H1 (cell line): ENCODE measurements at regions not wholly inside any gene's neighbourhood (a gene's known extent, or its start where the extent isn't known, plus 50 kb on each side); places are given as distances from the start of the nearest gene placed in this dataset.

Experiments used
- CTCF ChIA-PET: fragments of 300-600 bp; sonication (Branson Sonifier 250); formaldehyde crosslinking; loops from one replicate; lab custom pipeline; 2021; ENCODE audit not compliant: partially characterized antibody; lab: Charles Lee
- POLR2A ChIA-PET: fragments of 300-600 bp; sonication (Branson Sonifier 250); formaldehyde crosslinking; loops from one replicate; lab custom pipeline; 2021; ENCODE audit warnings: inconsistent platforms; ENCODE audit not compliant: partially characterized antibody; lab: Charles Lee
- DNase-seq, 2 experiments: peaks; one replicate each; pipeline versions ENCODE4 v3.0.0 to v3.0.0-alpha.2; 2010 to 2022; ENCODE audit warnings: low spot score in 2 of 2, low read depth in 1 of 2, mixed read lengths in 1 of 2
- FAIRE-seq: peaks from 2 replicates; lab custom pipeline; 2011; peaks lifted over from hg19 to GRCh38; lab: Jason Lieb, UNC
- H2AFZ ChIP-seq: 2 replicates; pipeline ENCODE4 v1.8.1; 2012; ENCODE audit warnings: low read length, inconsistent platforms
- H2AK5ac ChIP-seq: 2 replicates; pipeline ENCODE4 v1.6.1; 2013; ENCODE audit warnings: low read depth, low read length
- H2BK120ac ChIP-seq: replicated peaks from 2 replicates; pipeline ENCODE3; 2013; ENCODE audit warnings: low read depth, low read length, inconsistent platforms
- H2BK12ac ChIP-seq: 2 replicates; pipeline ENCODE4 v1.6.1; 2013; ENCODE audit warnings: low read depth, low read length
- H2BK15ac ChIP-seq: 2 replicates; pipeline ENCODE4 v1.6.1; 2013; ENCODE audit warnings: low read length
- H2BK20ac ChIP-seq: 2 replicates; pipeline ENCODE4 v1.6.1; 2013; ENCODE audit warnings: low read length
- H2BK5ac ChIP-seq: 2 replicates; pipeline ENCODE4 v1.6.1; 2013; ENCODE audit warnings: low read depth, low read length
- H3K14ac ChIP-seq: 2 replicates; pipeline ENCODE4 v1.6.1; 2013; ENCODE audit warnings: inconsistent platforms; ENCODE audit not compliant: insufficient read length
- H3K18ac ChIP-seq: 2 replicates; pipeline ENCODE4 v1.6.1; 2013; ENCODE audit warnings: low read length; ENCODE audit errors: extremely low read depth
- H3K23ac ChIP-seq: 2 replicates; pipeline ENCODE4 v1.6.1; 2013; ENCODE audit warnings: inconsistent platforms; ENCODE audit not compliant: insufficient read length
- H3K23me2 ChIP-seq: 2 replicates; pipeline ENCODE4 v1.6.1; 2013; ENCODE audit warnings: low read depth, low read length
- H3K27ac ChIP-seq: 2 replicates; pipeline ENCODE4 v1.6.1; 2011; ENCODE audit warnings: low read depth, low read length, inconsistent platforms
- H3K27me3 ChIP-seq, 4 experiments: replicated peaks in 1 of 4; 1 replicate in 1 of 4; 2 replicates in 3 of 4; pipeline versions ENCODE4 v1.6.1 to v1.8.1; 2011 to 2013; ENCODE audit warnings: low read length in 3 of 4, mild to moderate bottlenecking in 3 of 4, inconsistent platforms in 2 of 4, mixed read lengths in 2 of 4, moderate library complexity in 1 of 4; ENCODE audit not compliant: control insufficient read depth in 3 of 4, insufficient read depth in 3 of 4; ENCODE audit errors: extremely low read depth in 1 of 4
- H3K36me3 ChIP-seq, 4 experiments: 2 replicates each; pipeline versions ENCODE4 v1.6.1 to v1.8.1; 2011 to 2013; ENCODE audit warnings: mild to moderate bottlenecking in 4 of 4, low read length in 3 of 4, moderate library complexity in 2 of 4, control low read depth in 1 of 4, inconsistent platforms in 1 of 4; ENCODE audit not compliant: insufficient read depth in 4 of 4, control insufficient read depth in 2 of 4
- H3K4ac ChIP-seq: replicated peaks from 2 replicates; pipeline ENCODE3; 2013; ENCODE audit warnings: low read length, low read depth, mixed read lengths, inconsistent platforms; ENCODE audit not compliant: insufficient read length
- H3K4me1 ChIP-seq, 4 experiments: replicated peaks in 1 of 4; 1 replicate in 1 of 4; 2 replicates in 3 of 4; pipeline versions ENCODE4 v1.6.1 to v1.8.1; 2011 to 2013; ENCODE audit warnings: low read length in 3 of 4, inconsistent platforms in 2 of 4, mixed read lengths in 1 of 4; ENCODE audit not compliant: insufficient read depth in 4 of 4, control insufficient read depth in 3 of 4
- H3K4me2 ChIP-seq, 2 experiments: 2 replicates each; pipeline versions ENCODE4 v1.6.1 to v1.8.1; 2011 to 2013; ENCODE audit warnings: low read depth in 2 of 2, low read length in 2 of 2, control low read depth in 1 of 2, inconsistent platforms in 1 of 2, mild to moderate bottlenecking in 1 of 2; ENCODE audit not compliant: insufficient read depth in 1 of 2
- H3K4me3 ChIP-seq, 4 experiments: fragments of 200-600, 300-600 bp in 1 of 4; sonication (generic), shearing (Covaris generic), sonication (Bioruptor Twin) in 1 of 4; 2 replicates each; pipeline versions ENCODE4 v1.5.1 to v1.8.1; 2011 to 2016; ENCODE audit warnings: low read length in 4 of 4, low read depth in 3 of 4, control low read depth in 2 of 4, inconsistent platforms in 2 of 4, mild to moderate bottlenecking in 2 of 4, mixed read lengths in 1 of 4, moderate library complexity in 1 of 4; ENCODE audit not compliant: insufficient read depth in 2 of 4; ENCODE audit errors: extremely low read depth in 1 of 4
- H3K56ac ChIP-seq: replicated peaks from 2 replicates; pipeline ENCODE3; 2013; ENCODE audit warnings: low read depth, mild to moderate bottlenecking, mixed read lengths, low read length, inconsistent platforms; ENCODE audit not compliant: insufficient read length
- H3K79me1 ChIP-seq: 2 replicates; pipeline ENCODE4 v1.6.1; 2013; ENCODE audit warnings: low read depth, low read length, control low read depth
- H3K79me2 ChIP-seq, 2 experiments: 2 replicates each; pipeline versions ENCODE4 v1.6.1 to v1.8.1; 2012 to 2013; ENCODE audit warnings: low read length in 2 of 2, mild to moderate bottlenecking in 2 of 2, inconsistent platforms in 1 of 2; ENCODE audit not compliant: insufficient read depth in 2 of 2, control insufficient read depth in 1 of 2
- H3K9ac ChIP-seq, 4 experiments: replicated peaks in 1 of 4; 1 replicate in 1 of 4; 2 replicates in 3 of 4; pipeline versions ENCODE4 v1.6.1 to v1.8.1; 2011 to 2013; ENCODE audit warnings: low read depth in 3 of 4, low read length in 3 of 4, control low read depth in 2 of 4, mild to moderate bottlenecking in 2 of 4, moderate library complexity in 2 of 4, inconsistent platforms in 1 of 4; ENCODE audit errors: extremely low read depth in 1 of 4
- H3K9me3 ChIP-seq, 2 experiments: 2 replicates each; pipeline versions ENCODE4 v1.6.1 to v1.8.1; 2012 to 2013; ENCODE audit warnings: mild to moderate bottlenecking in 2 of 2, moderate library complexity in 2 of 2, control low read depth in 1 of 2, inconsistent platforms in 1 of 2, low read depth in 1 of 2, low read length in 1 of 2, mixed read lengths in 1 of 2; ENCODE audit not compliant: insufficient read depth in 2 of 2
- H4K20me1 ChIP-seq, 2 experiments: replicated peaks in 1 of 2; 2 replicates each; pipeline versions ENCODE3 to v1.8.1; 2011 to 2013; ENCODE audit warnings: inconsistent platforms in 2 of 2, low read length in 2 of 2, mild to moderate bottlenecking in 1 of 2; ENCODE audit not compliant: insufficient read depth in 2 of 2, control insufficient read depth in 1 of 2
- H4K5ac ChIP-seq: 2 replicates; pipeline ENCODE4 v1.6.1; 2013; ENCODE audit warnings: low read length, low read depth, mixed read lengths, inconsistent platforms; ENCODE audit not compliant: insufficient read length
- H4K8ac ChIP-seq: 2 replicates; pipeline ENCODE4 v1.8.0; 2013; ENCODE audit warnings: mild to moderate bottlenecking, moderate library complexity, low read length, inconsistent platforms; ENCODE audit not compliant: insufficient read depth; ENCODE audit errors: extremely low read depth
- H4K91ac ChIP-seq: replicated peaks from 2 replicates; pipeline ENCODE3; 2013; ENCODE audit warnings: low read length, mixed read lengths, inconsistent platforms; ENCODE audit not compliant: insufficient read length
- BCL11A ChIP-seq, 2 experiments: IDR thresholded peaks; one replicate each; pipeline ENCODE4 v1.6.1; 2011; ENCODE audit warnings: low read depth in 2 of 2, low read length in 2 of 2, mild to moderate bottlenecking in 2 of 2
- JUND ChIP-seq: IDR thresholded peaks from 2 replicates; pipeline ENCODE4 v1.6.1; 2011; ENCODE audit warnings: mild to moderate bottlenecking, improper control_type of control experiment, low read length
- KDM1A ChIP-seq: fragments of 200-600, 300-600 bp; sonication (generic); IDR thresholded peaks from 2 replicates; pipeline ENCODE4 v1.7.1; 2016; ENCODE audit warnings: mild to moderate bottlenecking, low read length, borderline replicate concordance
- POU5F1 ChIP-seq: IDR thresholded peaks from 2 replicates; pipeline ENCODE4 v1.6.1; 2011; ENCODE audit warnings: low read depth, mild to moderate bottlenecking, low read length, moderate library complexity
- RNF2 ChIP-seq: fragments of 200-900, 300-1000 bp; sonication (generic); IDR thresholded peaks from 2 replicates; pipeline ENCODE4 v1.7.1; 2016; ENCODE audit warnings: borderline replicate concordance, low read depth, mild to moderate bottlenecking, antibody characterized with exemption, low read length; ENCODE audit not compliant: poor library complexity, severe bottlenecking; ENCODE audit errors: missing control alignments
- RXRA ChIP-seq: IDR thresholded peaks from 2 replicates; pipeline ENCODE4 v1.6.1; 2011; ENCODE audit warnings: low read depth, mild to moderate bottlenecking, low read length, moderate library complexity; ENCODE audit not compliant: insufficient read depth
- SIX5 ChIP-seq: IDR thresholded peaks from 2 replicates; pipeline ENCODE4 v1.6.1; 2011; ENCODE audit warnings: mild to moderate bottlenecking, low read depth, low read length
- SP4 ChIP-seq: IDR thresholded peaks from 2 replicates; pipeline ENCODE4 v1.6.1; 2012; ENCODE audit warnings: low read length, inconsistent platforms
- SRF ChIP-seq: IDR thresholded peaks from 2 replicates; pipeline ENCODE4 v1.6.1; 2011; ENCODE audit warnings: mild to moderate bottlenecking, low read depth, low read length, moderate library complexity
- SUZ12 ChIP-seq: fragments of 200-600 bp; sonication (generic); IDR thresholded peaks from 2 replicates; pipeline ENCODE4 v1.6.1; 2012; ENCODE audit warnings: mild to moderate bottlenecking, inconsistent platforms, low read length, moderate library complexity, mixed read lengths
- TAF7 ChIP-seq: optimal IDR thresholded peaks from 2 replicates; pipeline ENCODE3; 2011; ENCODE audit warnings: low read depth, mild to moderate bottlenecking, inconsistent platforms, low read length, moderate library complexity, borderline replicate concordance
- WGBS, 2 experiments: shearing (Covaris generic) in 1 of 2; methylation state at CpG; one replicate each; pipeline versions ENCODE4 v1.1.6 to v1.1.7; 2013 to 2015; ENCODE audit warnings: low lambda C conversion rate in 2 of 2, mixed read lengths in 2 of 2, inconsistent platforms in 1 of 2, low coverage in 1 of 2, missing lambda C conversion rate in 1 of 2; ENCODE audit not compliant: insufficient replicate concordance in 2 of 2, insufficient coverage in 1 of 2, insufficient read length in 1 of 2; ENCODE audit errors: extremely low coverage in 1 of 2, missing lambda C conversion rate in 1 of 2; 5-methylcytosine and 5-hydroxymethylcytosine counted together

DNA sequence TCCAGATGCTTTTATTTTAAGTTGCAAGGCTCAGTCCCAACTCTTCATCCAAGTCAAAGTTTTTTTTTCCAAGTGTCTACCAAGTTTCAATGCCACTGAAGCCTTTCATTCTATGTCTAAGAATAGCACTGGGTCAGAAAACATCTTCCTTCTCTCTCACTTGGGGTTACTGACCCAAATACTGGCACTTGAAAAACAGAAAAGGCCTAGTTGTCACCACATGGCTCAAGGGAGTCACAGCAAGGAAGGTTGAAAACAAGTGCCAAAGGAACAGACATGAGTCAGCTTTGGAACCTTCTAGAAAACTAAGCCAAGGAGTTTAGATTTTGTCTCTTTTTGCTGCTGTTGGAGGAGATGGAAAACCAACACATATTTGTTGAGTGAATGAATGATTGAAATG is 146.5 kb downstream of the COPS8 start (continued):
- TF ChIP-seq SRF: no peak

DNA sequence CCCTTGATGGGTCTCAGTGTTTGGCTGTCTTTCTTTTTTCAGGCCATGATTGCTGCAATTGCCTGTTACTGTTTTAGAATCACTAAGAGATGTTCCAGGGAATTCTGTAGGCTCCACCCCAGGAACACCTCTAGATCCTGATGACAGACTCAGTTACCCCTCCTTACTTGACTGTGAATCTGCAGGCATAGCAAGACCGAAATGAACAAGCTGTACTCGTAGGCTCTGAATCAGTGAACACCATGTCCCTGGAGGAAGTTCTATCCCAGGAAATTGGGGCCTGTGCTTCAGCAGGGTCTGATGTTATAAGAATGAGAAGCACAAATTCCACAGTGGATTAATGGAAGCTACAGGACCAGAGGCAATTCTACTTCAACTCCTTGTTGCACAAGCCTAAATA is 148.6 kb downstream of the COPS8 start:
- no peaks in the 10 kb centered on the region for H3K4me1 ChIP-seq
- ChIA-PET POLR2A (no interaction called here), CTCF (interaction anchor here (1.8 kb wide), 1 partner anchor 69 kb away, joined by 7 read pairs; no protein-coding TSS in a partner anchor)
- H2AFZ ChIP-seq: no peak overlapping the region
- H3K79me2 ChIP-seq: no peaks in the 10 kb centered on the region
- no peak overlapping the region for H3K14ac ChIP-seq
- H2BK20ac ChIP-seq: no peak overlapping the region
- no peaks in the 10 kb centered on the region for H3K79me1 ChIP-seq
- H2BK120ac ChIP-seq: no peak overlapping the region
- H3K27me3 ChIP-seq: no peaks in the 10 kb centered on the region
- H3K4me2 ChIP-seq: no peak overlapping the region
- H4K91ac ChIP-seq: no peak overlapping the region
- WGBS, 2 experiments: 97% methylated on average over 2 of the region's 2 CpGs; no CpG with 5 or more reads in 1 of the 2 experiments
- DNase-seq (no peak), FAIRE-seq (no peak)
- no peak overlapping the region for H3K27ac ChIP-seq
- no peak overlapping the region for H4K5ac ChIP-seq
- H3K4me3 ChIP-seq: no peak overlapping the region
- H3K9ac ChIP-seq: no peak overlapping the region
- no peak overlapping the region for H3K4ac ChIP-seq
- H2BK5ac ChIP-seq: no peak overlapping the region
- no peaks in the 10 kb centered on the region for H3K23me2 ChIP-seq
- no peak overlapping the region for H3K23ac ChIP-seq
- H2BK15ac ChIP-seq: no peak overlapping the region
- no peak overlapping the region for H3K56ac ChIP-seq
- H4K20me1 ChIP-seq: no peaks in the 10 kb centered on the region
- no peak overlapping the region for H2AK5ac ChIP-seq
- no peak overlapping the region for H2BK12ac ChIP-seq
- no peaks in the 10 kb centered on the region; a peak in 2 of 8 replicates for H3K36me3 ChIP-seq
- no peak overlapping the region for H4K8ac ChIP-seq
- H3K9me3 ChIP-seq: no peaks in the 10 kb centered on the region; a peak in 1 of 4 replicates
- no peak overlapping the region for H3K18ac ChIP-seq
- no peak for TF ChIP-seq SP4
- no peak for TF ChIP-seq JUND
- no peak for TF ChIP-seq TAF7
- no peak for TF ChIP-seq POU5F1
- no peak for TF ChIP-seq BCL11A (IDR thresholded peaks at IDR 0.05; ENCODE audit: low read depth in 2 of 2, low read length in 2 of 2)
- TF ChIP-seq SIX5: no peak
- no peak for TF ChIP-seq SUZ12
- TF ChIP-seq RNF2: no peak
- no peak for TF ChIP-seq RXRA
- TF ChIP-seq SRF: no peak
- TF ChIP-seq KDM1A: no peak
